HCT116 (cell line): ENCODE measurements at regions not wholly inside any gene's neighbourhood (a gene's known extent, or its start where the extent isn't known, plus 50 kb on each side); places are given as distances from the start of the nearest gene placed in this dataset.

Experiments
- ATAC-seq: fragments of 200-7000 bp; cut with Tn5 transposase; 2 replicates; pipeline ENCODE4 v1.9.1; 2020; ENCODE audit warnings: mild to moderate bottlenecking, moderate library complexity
- BruUV-seq: library from RNA; stranded (reverse); fragments of 400-500 nt; replicated peaks from 2 replicates; lab custom pipeline; 2021; lab: Mats Ljungman, UMichigan
- CTCF ChIA-PET: fragments of 300-600 bp; sonication (Branson Sonifier 250); formaldehyde crosslinking; loops from one replicate; lab custom pipeline; 2021; ENCODE audit warnings: antibody characterized with exemption; lab: Charles Lee
- POLR2A ChIA-PET: fragments of 300-600, 350-600 bp; sonication (Branson Sonifier 250); formaldehyde crosslinking; loops from one replicate; lab custom pipeline; 2021; ENCODE audit warnings: antibody characterized with exemption; lab: Charles Lee
- RAD21 ChIA-PET, 2 experiments: fragments of 300-600 bp; sonication (Branson Sonifier 250); formaldehyde crosslinking; loops; one replicate each; lab custom pipeline; 2023; ENCODE audit warnings: low total read pairs in 2 of 2; ENCODE audit not compliant: uncharacterized antibody in 2 of 2, unreplicated experiment in 2 of 2, low non-redundant PET in 1 of 2; lab: Charles Lee
- DNase-seq: peaks from one replicate; pipeline ENCODE4 v3.0.0-alpha.2; 2010; ENCODE audit warnings: low read depth, low spot score
- H2AFZ ChIP-seq: fragments of 200-600 bp; shearing (Covaris generic), sonication (generic); 2 replicates; pipeline ENCODE4 v1.6.1; 2017; ENCODE audit warnings: low read depth, mixed run types, mixed read lengths, antibody characterized with exemption, low read length; ENCODE audit not compliant: poor library complexity, severe bottlenecking
- H3K27ac ChIP-seq: 2 replicates; pipeline ENCODE4 v1.5.1; 2012; ENCODE audit warnings: low read depth, low read length
- H3K27me3 ChIP-seq: fragments of 200-600 bp; sonication (generic); 2 replicates; pipeline ENCODE4 v1.6.1; 2016; ENCODE audit warnings: mixed run types, low read length, mixed read lengths; ENCODE audit not compliant: insufficient read depth
- H3K36me3 ChIP-seq, 2 experiments: fragments of 200-500 bp in 1 of 2; fragments of 200-600 bp in 1 of 2; sonication (Bioruptor generic) in 1 of 2; sonication (generic) in 1 of 2; 2 replicates each; pipeline versions ENCODE4 v1.5.1 to v1.6.1; 2014 to 2016; ENCODE audit warnings: low read length in 2 of 2, inconsistent platforms in 1 of 2, mixed read lengths in 1 of 2, mixed run types in 1 of 2; ENCODE audit not compliant: insufficient read depth in 2 of 2, control insufficient read depth in 1 of 2
- H3K4me1 ChIP-seq, 2 experiments: fragments of 200-600 bp in 1 of 2; sonication (generic) in 1 of 2; 2 replicates each; pipeline versions ENCODE4 v1.5.1 to v1.6.1; 2012 to 2017; ENCODE audit warnings: low read length in 2 of 2, inconsistent platforms in 1 of 2, mild to moderate bottlenecking in 1 of 2, mixed read lengths in 1 of 2, mixed run types in 1 of 2, moderate library complexity in 1 of 2; ENCODE audit not compliant: insufficient read depth in 2 of 2, control insufficient read depth in 1 of 2
- H3K4me2 ChIP-seq: fragments of 200-600 bp; sonication (generic); 2 replicates; pipeline ENCODE4 v1.6.1; 2017; ENCODE audit warnings: mixed run types, low read length, mixed read lengths
- H3K4me3 ChIP-seq, 2 experiments: fragments of 200-600 bp in 1 of 2; sonication (generic) in 1 of 2; replicated peaks in 1 of 2; 2 replicates each; pipeline ENCODE4 v1.5.1; 2011 to 2016; ENCODE audit warnings: low read length in 2 of 2, control low read depth in 1 of 2, low read depth in 1 of 2, mild to moderate bottlenecking in 1 of 2, mixed read lengths in 1 of 2, mixed run types in 1 of 2
- H3K79me2 ChIP-seq: fragments of 200-600 bp; sonication (generic); 2 replicates; pipeline ENCODE4 v1.6.1; 2017; ENCODE audit warnings: mild to moderate bottlenecking, mixed run types, low read length, moderate library complexity, mixed read lengths; ENCODE audit not compliant: insufficient read depth
- H3K9ac ChIP-seq: fragments of 200-600 bp; sonication (generic); 2 replicates; pipeline ENCODE4 v1.6.1; 2016; ENCODE audit warnings: low read length, mixed read lengths
- H3K9me2 ChIP-seq: fragments of 200-600 bp; sonication (generic), shearing (Covaris generic); 2 replicates; pipeline ENCODE4 v1.6.1; 2017; ENCODE audit warnings: mixed run types, mild to moderate bottlenecking, moderate library complexity; ENCODE audit not compliant: insufficient read depth
- H3K9me3 ChIP-seq, 2 experiments: fragments of 200-500 bp in 1 of 2; fragments of 200-600 bp in 1 of 2; sonication (Bioruptor generic) in 1 of 2; sonication (generic) in 1 of 2; 2 replicates each; pipeline ENCODE4 v1.6.1; 2014 to 2017; ENCODE audit warnings: low read length in 2 of 2, mixed read lengths in 2 of 2, inconsistent platforms in 1 of 2, low read depth in 1 of 2, mild to moderate bottlenecking in 1 of 2, mixed run types in 1 of 2, moderate library complexity in 1 of 2; ENCODE audit not compliant: control insufficient read depth in 1 of 2, insufficient read depth in 1 of 2
- H4K20me1 ChIP-seq: fragments of 200-600 bp; sonication (generic), shearing (Covaris generic); 2 replicates; pipeline ENCODE4 v1.6.1; 2017; ENCODE audit warnings: mixed run types, mild to moderate bottlenecking, moderate library complexity; ENCODE audit not compliant: insufficient read depth
- ATF3 ChIP-seq: IDR thresholded peaks from 2 replicates; pipeline ENCODE4 v1.6.1; 2012
- CBX3 ChIP-seq: IDR thresholded peaks from 2 replicates; pipeline ENCODE4 v1.6.1; 2012; ENCODE audit warnings: low read depth
- CEBPB ChIP-seq: IDR thresholded peaks from 2 replicates; pipeline ENCODE4 v1.6.1; 2012; ENCODE audit warnings: low read depth
- CTCF ChIP-seq, 3 experiments: fragments of 200-600 bp in 1 of 3; sonication (generic) in 1 of 3; IDR thresholded peaks in 2 of 3; conservative IDR thresholded peaks in 1 of 3; 2 replicates each; pipeline ENCODE4 v1.5.1; 2012 to 2017; ENCODE audit warnings: low read depth in 2 of 3, low read length in 2 of 3, antibody characterized with exemption in 1 of 3, borderline replicate concordance in 1 of 3, control low read depth in 1 of 3, mild to moderate bottlenecking in 1 of 3, mixed read lengths in 1 of 3, mixed run types in 1 of 3, moderate library complexity in 1 of 3; ENCODE audit not compliant: insufficient read depth in 1 of 3
- EGR1 ChIP-seq: IDR thresholded peaks from 2 replicates; pipeline ENCODE4 v1.6.1; 2012; ENCODE audit warnings: low read depth
- ELF1 ChIP-seq: IDR thresholded peaks from 2 replicates; pipeline ENCODE4 v1.6.1; 2012; ENCODE audit warnings: low read depth, borderline replicate concordance
- EZH2phosphoT487 ChIP-seq: fragments of 200-600 bp; IDR thresholded peaks from 2 replicates; pipeline ENCODE4 v1.6.1; 2018; ENCODE audit warnings: antibody characterized with exemption, borderline replicate concordance
- POLR2AphosphoS5 ChIP-seq: IDR thresholded peaks from 2 replicates; pipeline ENCODE4 v1.6.1; 2011; ENCODE audit warnings: mild to moderate bottlenecking, low read depth, low read length, moderate library complexity
- SIN3A ChIP-seq: IDR thresholded peaks from 2 replicates; pipeline ENCODE4 v1.6.1; 2012; ENCODE audit warnings: low read depth
- SRF ChIP-seq: IDR thresholded peaks from 2 replicates; pipeline ENCODE4 v1.6.1; 2012; ENCODE audit warnings: low read depth
- ZFX ChIP-seq: fragments of 450-650 bp; IDR thresholded peaks from 2 replicates; pipeline ENCODE4 v1.6.1; 2017
- ZNF274 ChIP-seq: fragments of 200-500 bp; sonication (Bioruptor generic); IDR thresholded peaks from 2 replicates; pipeline ENCODE4 v1.6.1; 2014; ENCODE audit warnings: mild to moderate bottlenecking, low read depth, low read length, inconsistent platforms
- intact Hi-C: fragments of 100-400 bp; cut with micrococcal nuclease; formaldehyde crosslinking; loops from 2 replicates; pipeline ENCODE4 v1.10.0; 2022

- BruUV-seq = no TSS peak
- CTCF ChIA-PET = no interaction called here
Measured at GRCh38 chr4:19119904-19120560, 1098.5 kb upstream of the LCORL start.

More at GRCh38 chr4:19119904-19120560, 1098.5 kb upstream of the LCORL start:
- Histone ChIP-seq H3K9ac (no peak overlapping the region), H3K9me3 (no peaks in the 10 kb centered on the region; a peak in 1 of 4 replicates), H3K4me1 (no peaks in the 10 kb centered on the region), H3K9me2 (no peaks in the 10 kb centered on the region), H3K4me2 (no peak overlapping the region), H3K36me3 (no peaks in the 10 kb centered on the region), H3K4me3 (no peak overlapping the region), H3K79me2 (no peaks in the 10 kb centered on the region), H3K27ac (no peak overlapping the region), H2AFZ (no peak overlapping the region), H4K20me1 (no peaks in the 10 kb centered on the region), H3K27me3 (no peaks in the 10 kb centered on the region)
- intact Hi-C loops = no loop called here
- DNase-seq (no peak), ATAC-seq (no peak)
- TF ChIP-seq ZNF274 = no peak
- TF ChIP-seq ATF3 = no peak
- TF ChIP-seq SRF = no peak
- no peak for TF ChIP-seq SIN3A
- no peak for TF ChIP-seq CTCF (IDR thresholded peaks at IDR 0.05 in 2 of 3, conservative IDR thresholded peaks at IDR 0.05 in 1 of 3; ENCODE audit: borderline replicate concordance in 1 of 3, insufficient read depth in 1 of 3, low read depth in 2 of 3, low read length in 2 of 3)
- TF ChIP-seq POLR2AphosphoS5 = no peak
- no peak for TF ChIP-seq ZFX
- TF ChIP-seq CBX3 = no peak
- no peak for TF ChIP-seq CEBPB
- TF ChIP-seq EGR1 = no peak
- TF ChIP-seq EZH2phosphoT487 = no peak
- TF ChIP-seq ELF1 = no peak
- ChIA-PET RAD21 (no interaction called here), POLR2A (no interaction called here)
